Activated CD8-positive, alpha-beta memory T cell treated with anti-CD3 and anti-CD28 coated beads, Interleukin-2, amount 50 U/mL, for 4 hours (primary cell): ENCODE measurements at regions not wholly inside any gene's neighbourhood (a gene's known extent, or its start where the extent isn't known, plus 50 kb on each side); places are given as distances from the start of the nearest gene placed in this dataset.

Experiments
- DNase-seq: peaks from one replicate; pipeline ENCODE4 v3.0.0-alpha.2; 2020

GRCh38 chr18:10258836-10259474 is 195.5 kb upstream of the APCDD1 start:
- DNase-seq: no peak

GRCh38 chr18:10259901-10260300 is 194.5 kb upstream of the APCDD1 start:
- DNase-seq: no peak

GRCh38 chr18:10261344-10262276 is 192.8 kb upstream of the APCDD1 start:
- no peak for DNase-seq

GRCh38 chr18:10262566-10262965 is 191.9 kb upstream of the APCDD1 start:
- no peak for DNase-seq

DNA sequence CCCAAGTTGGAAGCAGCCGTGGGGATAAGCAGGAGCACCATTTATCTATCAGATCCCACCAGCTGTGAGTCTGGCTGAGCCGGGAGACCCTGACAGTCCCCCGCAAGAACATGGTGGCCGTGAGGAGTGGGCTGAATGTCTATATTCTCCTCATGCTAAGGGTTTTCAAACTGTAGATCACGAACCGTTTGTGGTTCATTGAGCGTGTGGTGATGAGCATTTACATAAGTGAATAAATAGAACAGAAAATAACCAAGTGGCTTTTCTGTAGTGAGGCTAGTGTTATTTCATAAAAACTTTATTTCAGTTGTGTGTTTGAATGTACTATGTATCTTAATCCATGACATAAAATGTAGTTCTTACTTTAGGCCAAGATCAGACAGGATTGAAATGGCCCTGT is 190.2 kb upstream of the APCDD1 start:
- no peak for DNase-seq

GRCh38 chr18:10265560-10266333 is 188.7 kb upstream of the APCDD1 start:
- DNase-seq: no peak

GRCh38 chr18:10266334-10266590 is 188.2 kb upstream of the APCDD1 start:
- no peak for DNase-seq

DNA sequence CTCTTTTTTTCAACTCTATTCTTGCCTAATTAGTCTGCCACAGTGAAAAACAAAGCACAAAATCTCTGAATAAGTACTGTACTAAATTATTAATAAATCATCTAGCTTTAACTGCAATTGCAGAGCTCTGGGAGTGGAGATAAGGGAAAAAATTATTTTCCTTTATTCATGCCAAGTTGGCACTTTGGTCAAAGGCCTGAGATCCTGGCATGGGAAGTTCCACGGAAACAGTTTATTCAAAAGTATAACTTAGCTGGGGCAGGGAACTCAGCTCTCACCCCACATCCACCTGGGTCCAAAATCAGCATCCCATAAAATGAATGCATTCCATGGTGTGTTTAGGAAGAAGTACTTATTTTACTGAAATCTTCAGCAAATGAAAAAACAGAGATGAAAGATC is 185.2 kb upstream of the APCDD1 start:
- DNase-seq: no peak

DNA sequence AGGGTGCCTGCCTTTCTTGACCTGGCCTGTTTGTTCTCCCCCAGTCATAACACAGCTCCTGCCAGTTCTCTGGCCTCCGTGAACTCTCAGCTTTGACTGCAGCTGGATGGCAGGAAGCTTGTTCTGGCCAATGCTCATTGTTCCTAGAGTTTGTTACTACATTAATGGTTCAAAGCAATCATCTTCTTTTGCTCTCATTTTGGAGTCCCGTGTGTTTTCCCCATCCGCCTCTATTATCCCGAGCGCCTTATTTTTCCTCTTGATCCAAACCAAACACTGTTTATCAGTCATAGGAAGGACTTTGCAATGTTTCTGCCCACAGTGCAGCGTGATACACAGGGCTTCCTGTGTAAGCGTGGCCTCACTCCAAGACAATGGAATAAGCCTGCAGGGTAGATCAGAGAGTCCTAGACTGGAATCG is 184.3 kb upstream of the APCDD1 start:
- no peak for DNase-seq

DNA sequence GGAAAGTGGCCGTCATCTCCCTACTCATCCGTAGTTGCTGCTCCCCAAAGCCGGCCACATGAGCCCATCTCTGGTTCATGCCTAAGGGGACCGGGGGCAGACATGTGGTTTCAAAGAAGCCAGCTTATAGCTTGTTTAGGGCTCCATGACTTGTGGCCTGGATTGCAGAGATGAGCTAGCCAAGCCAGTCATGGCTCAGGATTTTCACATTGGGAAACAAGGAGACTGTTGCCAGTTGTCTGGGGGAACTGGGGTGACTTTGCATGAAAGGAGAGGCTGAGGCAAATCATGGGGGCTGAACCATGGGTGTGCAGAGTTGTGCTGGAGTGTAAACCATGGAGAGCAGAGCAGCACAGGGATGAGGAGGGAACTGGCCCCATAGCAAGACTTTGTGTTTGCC is 183.0 kb upstream of the APCDD1 start:
- no peak for DNase-seq

DNA sequence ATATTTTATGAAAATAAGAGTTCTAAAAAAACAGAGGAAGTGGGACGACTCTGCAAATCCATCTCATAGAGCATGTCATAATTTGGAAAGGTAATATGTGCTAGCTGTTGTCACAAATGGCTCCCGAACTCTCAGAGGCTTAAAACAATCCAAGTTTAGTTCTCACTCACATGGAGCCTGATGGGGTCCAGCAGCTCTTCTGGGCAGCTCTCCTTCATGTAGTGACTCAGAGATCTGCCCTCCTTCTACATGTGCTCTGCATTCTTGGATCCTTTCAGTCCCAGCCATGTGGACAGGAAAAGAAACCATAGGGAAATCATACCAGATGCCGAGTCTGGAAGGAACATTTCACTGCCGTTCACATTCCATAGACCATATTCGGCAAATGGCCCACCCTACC is 180.1 kb upstream of the APCDD1 start:
- no peak for DNase-seq

- no peak for DNase-seq
Observed at GRCh38 chr18:10275486-10275885, 178.9 kb upstream of the APCDD1 start.

DNA sequence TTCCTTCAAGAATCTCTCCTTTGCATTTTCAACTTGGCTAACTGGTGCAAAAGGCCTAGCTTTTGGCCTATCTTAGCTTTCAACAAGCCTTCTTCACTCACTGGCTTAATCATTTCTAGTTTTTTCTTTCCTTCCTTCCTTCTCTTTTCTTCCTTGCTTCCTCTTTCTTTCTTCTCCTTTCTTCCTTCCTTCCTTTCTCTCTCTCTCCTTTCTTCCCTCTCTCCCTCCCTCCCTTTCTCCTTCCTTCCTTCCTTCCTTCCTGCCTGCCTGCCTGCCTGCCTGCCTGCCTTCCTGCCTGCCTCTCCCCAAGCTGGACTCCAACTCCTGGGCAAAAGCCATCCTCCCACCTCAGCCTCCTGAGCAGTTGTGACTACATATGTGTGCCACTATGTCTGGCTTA is 176.2 kb upstream of the APCDD1 start:
- no peak for DNase-seq

DNA sequence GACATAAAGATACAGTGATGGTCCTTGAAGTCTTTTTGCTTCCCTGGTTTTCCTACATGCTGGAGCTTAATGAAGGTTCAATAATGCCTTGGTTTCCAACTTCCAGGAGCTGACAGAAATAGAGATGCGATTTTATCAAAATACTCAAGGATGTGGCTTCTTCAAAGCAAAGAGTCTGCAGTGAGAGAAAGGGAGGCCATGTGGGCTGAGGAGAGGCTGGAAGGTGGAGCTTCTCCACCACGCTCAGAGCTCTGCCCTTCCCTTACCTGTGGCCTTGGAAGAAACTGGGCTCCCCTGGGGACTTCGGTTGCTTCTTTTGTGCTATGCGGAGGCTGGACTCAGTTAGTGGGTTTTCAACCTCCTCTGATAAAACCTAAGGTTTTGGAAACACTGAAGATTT is 175.0 kb upstream of the APCDD1 start:
- no peak for DNase-seq

DNA sequence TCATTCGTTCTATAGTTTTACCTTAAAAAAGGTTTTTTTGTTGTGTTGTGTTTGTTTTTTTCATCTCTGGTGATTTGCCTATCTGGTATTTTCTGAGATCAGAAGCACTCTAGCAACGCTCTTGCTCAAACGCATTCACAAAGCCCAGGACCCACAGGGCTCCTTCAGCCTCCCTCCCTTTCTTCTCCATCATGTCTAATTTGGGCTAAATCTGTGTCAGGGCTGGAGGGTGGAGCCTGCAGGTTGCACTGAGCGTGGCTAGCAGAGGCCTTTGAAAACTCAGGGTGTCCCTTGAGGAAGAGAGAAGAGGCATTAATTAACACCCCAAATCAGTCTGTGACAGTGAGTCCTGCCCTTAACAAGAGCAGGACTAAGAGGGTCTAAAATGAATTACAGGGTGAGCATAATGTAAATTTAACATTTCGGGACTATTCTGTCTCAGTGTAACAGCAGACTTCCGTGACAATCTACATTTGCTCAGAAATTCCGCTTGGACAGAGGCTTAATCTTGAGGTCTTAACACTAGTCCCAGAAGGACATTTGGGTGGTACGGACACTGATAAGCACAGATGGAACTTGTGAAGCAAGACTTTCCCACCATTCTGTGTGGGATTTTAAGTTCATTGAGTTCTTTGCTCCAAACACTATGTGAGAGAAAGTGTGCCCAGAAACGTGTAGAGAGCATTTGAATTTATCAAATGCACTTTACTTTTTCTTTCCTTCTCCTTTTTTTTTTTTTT is 174.4 kb upstream of the APCDD1 start:
- no peak for DNase-seq

- no peak for DNase-seq
Observed at GRCh38 chr18:10284540-10285282, 169.7 kb upstream of the APCDD1 start.

DNA sequence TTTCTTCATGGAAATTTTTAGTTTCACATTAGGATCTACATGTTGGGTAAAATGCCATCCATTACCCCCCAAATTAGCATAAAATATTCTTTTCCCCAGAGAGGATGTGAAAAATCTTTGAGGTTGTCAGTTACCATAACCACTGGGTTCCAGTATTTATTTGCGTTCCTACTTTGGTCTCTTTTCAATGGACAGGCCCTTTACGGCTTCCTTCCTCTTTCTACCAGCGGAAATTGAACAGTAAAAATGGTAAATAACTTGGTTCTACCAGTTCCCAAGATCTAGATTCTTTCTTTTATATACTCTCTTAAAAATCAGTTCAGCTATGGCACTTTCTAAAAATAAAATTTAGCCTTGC is 169.2 kb upstream of the APCDD1 start:
- no peak for DNase-seq

- no peak for DNase-seq
Observed at GRCh38 chr18:10286580-10287150, 167.8 kb upstream of the APCDD1 start.

DNA sequence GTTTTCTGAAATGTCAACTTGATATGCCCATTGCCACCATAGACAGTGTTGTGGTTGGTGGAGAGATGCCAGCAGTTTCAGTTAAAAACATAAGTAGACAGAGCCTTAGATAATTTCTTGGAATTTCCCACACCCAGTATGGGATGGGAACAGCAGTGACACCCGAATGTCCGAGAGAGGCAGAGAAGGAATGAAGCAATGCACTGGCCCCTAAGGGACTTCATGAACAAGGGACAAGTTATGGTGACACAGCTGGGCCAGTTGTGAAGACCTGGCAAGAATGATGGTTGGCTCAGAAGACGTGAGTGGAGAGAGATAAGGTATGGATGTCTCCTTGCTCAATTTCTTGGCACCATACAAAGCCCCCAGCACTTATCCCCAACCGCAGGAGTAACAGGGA is 165.2 kb upstream of the APCDD1 start:
- no peak for DNase-seq

DNA sequence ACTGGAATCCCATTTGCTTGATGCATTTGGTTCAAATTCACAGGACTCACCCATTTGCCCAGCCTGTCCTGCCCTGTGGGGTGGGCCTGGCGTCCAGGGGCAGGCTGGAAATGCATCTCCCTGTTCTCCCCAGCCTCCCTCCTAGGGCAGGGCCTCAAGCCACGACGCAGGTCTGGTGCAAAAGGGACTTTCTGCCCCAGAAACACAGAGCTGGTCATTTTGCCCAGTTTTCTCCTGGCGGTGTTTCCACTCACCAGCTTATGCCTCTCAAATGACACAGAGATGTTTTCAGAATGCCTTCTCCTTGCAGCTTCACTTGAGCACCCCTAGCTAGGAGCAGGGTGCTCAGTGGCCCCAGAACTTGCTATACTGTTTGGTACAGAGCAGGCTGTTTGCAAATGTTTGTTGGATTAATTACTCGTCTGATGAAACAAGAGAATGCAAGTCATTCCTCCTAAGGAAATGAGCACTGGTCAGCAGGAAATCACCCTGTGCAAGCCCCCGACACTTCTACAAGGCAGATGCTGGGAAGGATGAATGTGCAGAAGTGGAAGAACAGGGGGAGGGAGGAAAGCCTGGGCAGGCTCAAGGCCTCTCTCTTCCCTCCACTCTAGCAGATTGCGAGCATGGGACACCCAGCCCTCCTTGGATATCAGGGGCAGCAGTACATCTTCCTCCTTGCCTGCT is 164.3 kb upstream of the APCDD1 start:
- DNase-seq: no peak

- no peak for DNase-seq
Observed at GRCh38 chr18:10290638-10291235, 163.7 kb upstream of the APCDD1 start.
